ENCODE measurements at regions not wholly inside any gene's neighbourhood (a gene's known extent, or its start where the extent isn't known, plus 50 kb on each side); places are given as distances from the start of the nearest gene placed in this dataset.
"Not testable (repeated sequence)": the region's sequence is repeated elsewhere in the genome, so short reads cannot be mapped to it uniquely, and the experiment has no call there.

GRCh38 chrX:112259375-112259774, 176.8 kb upstream of the TRPC5 start:
- no peak for ATAC-seq
- no peaks in the 10 kb centered on the region for H3K9me3 Mint-ChIP-seq
- no peaks in the 10 kb centered on the region for H3K4me1 Mint-ChIP-seq
- no peak overlapping the region for H3K4me3 Mint-ChIP-seq
- no peaks in the 10 kb centered on the region for H3K36me3 Mint-ChIP-seq
- no peak overlapping the region for H3K27ac Mint-ChIP-seq
- no peak for DNase-seq (ENCODE audit: low spot score in 2 of 2)

DNA sequence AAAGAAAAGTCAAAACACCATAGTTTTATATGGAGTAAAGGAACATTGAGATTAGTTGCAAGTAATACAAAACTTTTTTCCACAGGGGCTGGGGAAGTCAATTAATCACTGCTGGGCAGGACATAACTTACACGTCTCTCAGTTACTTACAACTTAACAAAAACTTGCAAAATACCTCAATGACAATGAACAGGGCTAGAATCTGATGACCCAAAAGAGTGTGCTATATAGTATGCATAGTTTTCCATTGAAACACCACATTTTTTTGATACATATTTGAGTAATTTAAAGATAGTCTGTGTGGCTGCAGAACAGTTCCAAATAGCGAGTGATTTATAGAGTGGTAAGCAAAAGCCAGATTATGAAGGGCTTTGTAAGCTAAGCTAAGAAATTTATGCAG, 172.3 kb upstream of the TRPC5 start:
- no peak for ATAC-seq
- Mint-ChIP-seq H3K4me3 (no peak overlapping the region), H3K9me3 (peaks cover 5% of the 10 kb centered on the region), H3K4me1 (no peaks in the 10 kb centered on the region), H3K27ac (no peak overlapping the region), H3K36me3 (no peaks in the 10 kb centered on the region)
- no peak for DNase-seq (ENCODE audit: low spot score in 2 of 2)

GRCh38 chrX:112247714-112248113, 165.1 kb upstream of the TRPC5 start:
- Mint-ChIP-seq H3K4me3 (no peak overlapping the region), H3K4me1 (no peaks in the 10 kb centered on the region)

DNA sequence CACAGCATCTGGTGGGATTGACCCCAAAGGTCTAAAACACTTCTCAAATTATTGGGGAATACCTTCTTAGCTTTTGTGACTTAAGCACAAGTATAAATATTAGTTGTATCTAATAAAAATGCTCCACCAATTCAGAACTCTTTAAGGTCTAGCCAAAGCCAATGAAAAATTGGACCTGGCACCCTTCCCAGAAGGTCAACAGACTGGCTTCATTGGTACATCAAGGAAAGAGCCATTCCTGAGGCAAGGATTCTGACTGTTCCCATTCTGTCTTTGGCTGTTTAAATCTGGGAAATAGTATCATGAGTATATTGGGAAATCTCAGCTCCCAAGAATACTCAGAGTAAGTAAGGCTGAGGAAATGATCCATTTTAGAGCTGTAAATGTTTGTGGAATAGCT, 153.0 kb upstream of the TRPC5 start:
- no peak overlapping the region for H3K4me3 Mint-ChIP-seq
- no peak for DNase-seq (ENCODE audit: low spot score in 2 of 2)
- no peaks in the 10 kb centered on the region for H3K36me3 Mint-ChIP-seq
- no peaks in the 10 kb centered on the region for H3K4me1 Mint-ChIP-seq
- no peaks in the 10 kb centered on the region for H3K9me3 Mint-ChIP-seq
- no peak for ATAC-seq
- no peak overlapping the region for H3K27ac Mint-ChIP-seq

More at GRCh38 chrX:112247714-112248113, 165.1 kb upstream of the TRPC5 start:
- Mint-ChIP-seq H3K27ac (no peak overlapping the region), H3K9me3 (peaks cover 10% of the 10 kb centered on the region), H3K36me3 (no peaks in the 10 kb centered on the region)
- ATAC-seq (no peak), DNase-seq (ENCODE audit: low spot score in 2 of 2) (no peak)

- no peaks in the 10 kb centered on the region for H3K9me3 Mint-ChIP-seq
- ATAC-seq (no peak), DNase-seq (ENCODE audit: low spot score in 2 of 2) (no peak)
- H3K4me3 Mint-ChIP-seq: no peak overlapping the region
- no peaks in the 10 kb centered on the region for H3K4me1 Mint-ChIP-seq
- no peaks in the 10 kb centered on the region for H3K36me3 Mint-ChIP-seq
- no peak overlapping the region for H3K27ac Mint-ChIP-seq
These were observed 150.6 kb upstream of the TRPC5 start for GRCh38 chrX:112233164-112233563.

DNA sequence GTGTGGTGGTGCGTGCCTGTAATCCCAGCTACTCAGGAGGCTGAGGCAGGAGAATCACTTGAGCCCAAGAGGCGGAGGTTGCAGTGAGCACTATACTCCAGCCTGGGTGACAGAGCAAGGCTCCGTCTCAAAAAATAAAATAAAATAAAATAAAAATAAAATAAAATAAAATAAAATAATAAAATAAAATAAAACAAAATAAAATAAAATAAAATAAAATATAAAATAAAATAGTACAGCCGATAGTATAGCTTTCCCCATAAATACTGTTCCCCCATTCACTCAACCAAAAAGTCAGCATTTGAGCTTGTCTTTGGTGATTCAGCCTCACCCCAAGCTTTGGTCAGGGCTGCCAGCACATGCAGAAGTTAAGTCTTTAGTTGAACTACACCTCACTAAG, 144.2 kb upstream of the TRPC5 start:
- not testable (repeated sequence) for H3K36me3 Mint-ChIP-seq; H3K4me3 Mint-ChIP-seq; H3K9me3 Mint-ChIP-seq; ATAC-seq; H3K27ac Mint-ChIP-seq; DNase-seq (ENCODE audit: low spot score in 2 of 2); H3K4me1 Mint-ChIP-seq

GRCh38 chrX:112223391-112223790, 140.8 kb upstream of the TRPC5 start:
- peaks cover 3% of the 10 kb centered on the region for H3K9me3 Mint-ChIP-seq

GRCh38 chrX:112218388-112218787, 135.8 kb upstream of the TRPC5 start:
- H3K36me3 Mint-ChIP-seq: no peaks in the 10 kb centered on the region
- no peak for DNase-seq (ENCODE audit: low spot score in 2 of 2)

More at GRCh38 chrX:112223391-112223790, 140.8 kb upstream of the TRPC5 start:
- no peak overlapping the region for H3K4me3 Mint-ChIP-seq
- no peak overlapping the region for H3K27ac Mint-ChIP-seq
- ATAC-seq (no peak), DNase-seq (ENCODE audit: low spot score in 2 of 2) (no peak)
- no peaks in the 10 kb centered on the region for H3K36me3 Mint-ChIP-seq
- H3K4me1 Mint-ChIP-seq: no peaks in the 10 kb centered on the region

DNA sequence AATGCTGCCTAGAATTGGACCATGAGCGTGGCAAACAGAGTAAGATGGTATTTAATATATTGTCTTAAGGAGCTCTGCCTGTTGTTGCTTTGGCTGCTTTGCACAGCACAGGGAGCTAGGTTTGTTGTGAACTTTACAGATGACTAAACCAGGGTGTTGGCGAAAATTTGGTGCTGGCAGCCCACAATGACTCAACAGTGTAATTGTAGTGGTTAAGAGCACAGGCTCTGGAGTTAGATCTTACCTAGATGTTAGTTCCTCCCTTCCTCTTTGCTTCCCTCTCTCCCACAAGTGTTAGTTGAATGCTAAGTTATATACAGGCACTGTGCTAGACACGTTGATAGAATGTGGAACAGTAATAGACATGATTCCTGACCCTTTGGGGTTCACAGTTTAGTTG, 128.9 kb upstream of the TRPC5 start:
- no peaks in the 10 kb centered on the region for H3K9me3 Mint-ChIP-seq
- no peak overlapping the region for H3K4me3 Mint-ChIP-seq
- ATAC-seq: peak; percentile 55
- DNase-seq (ENCODE audit: low spot score in 2 of 2): no peak
- no peaks in the 10 kb centered on the region for H3K36me3 Mint-ChIP-seq
- H3K27ac Mint-ChIP-seq: no peak overlapping the region
- H3K4me1 Mint-ChIP-seq: no peaks in the 10 kb centered on the region

More at GRCh38 chrX:112218388-112218787, 135.8 kb upstream of the TRPC5 start:
- Mint-ChIP-seq H3K9me3 (peaks cover 3% of the 10 kb centered on the region), H3K27ac (no peak overlapping the region), H3K4me1 (no peaks in the 10 kb centered on the region), H3K4me3 (no peak overlapping the region)
- no peak for ATAC-seq

DNA sequence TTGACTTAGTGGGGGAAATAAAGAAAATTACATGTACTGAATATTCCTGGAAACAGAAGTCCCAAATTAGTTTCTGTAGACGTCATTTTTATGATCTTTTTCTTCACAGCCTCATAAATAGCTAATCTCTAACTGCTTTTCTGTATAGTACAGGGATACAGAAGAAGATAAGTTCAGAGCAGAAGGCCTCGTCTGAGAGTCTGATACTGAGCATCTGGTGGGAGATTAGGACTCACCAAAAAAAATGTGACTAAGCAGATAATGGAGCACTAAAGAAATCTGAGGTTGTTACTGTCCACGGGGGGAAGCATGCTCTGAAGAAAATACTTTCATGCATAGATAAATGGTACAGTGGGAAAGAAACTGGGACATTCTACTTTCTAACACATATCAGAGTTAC, 115.3 kb upstream of the TRPC5 start:
- DNase-seq (ENCODE audit: low spot score in 2 of 2): no peak
- no peak for ATAC-seq
- H3K4me1 Mint-ChIP-seq: no peaks in the 10 kb centered on the region
- H3K4me3 Mint-ChIP-seq: no peak overlapping the region
- H3K9me3 Mint-ChIP-seq: peaks cover 4% of the 10 kb centered on the region
- no peak overlapping the region for H3K27ac Mint-ChIP-seq
- H3K36me3 Mint-ChIP-seq: no peaks in the 10 kb centered on the region

DNA sequence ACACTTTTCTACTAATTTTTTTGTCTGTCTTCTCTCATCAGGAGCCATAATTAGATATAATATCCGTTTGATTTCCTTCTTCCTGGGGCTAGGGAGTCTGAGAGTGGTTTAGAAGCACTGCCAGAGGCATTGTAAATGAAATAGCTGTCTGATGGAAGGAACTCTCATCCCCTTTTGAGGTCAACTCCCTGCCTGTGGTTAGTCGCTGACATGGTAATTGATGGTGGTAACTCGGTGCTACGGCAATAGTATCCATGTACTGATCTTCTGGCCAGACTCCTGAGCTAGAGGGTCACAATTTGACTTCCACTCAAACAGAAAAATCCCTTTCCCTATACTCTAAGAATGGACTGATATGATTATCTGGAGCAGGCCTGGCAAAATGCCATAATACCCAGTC, 108.1 kb upstream of the TRPC5 start:
- Mint-ChIP-seq H3K4me3 (no peak overlapping the region), H3K4me1 (no peaks in the 10 kb centered on the region)
- ATAC-seq: no peak

DNA sequence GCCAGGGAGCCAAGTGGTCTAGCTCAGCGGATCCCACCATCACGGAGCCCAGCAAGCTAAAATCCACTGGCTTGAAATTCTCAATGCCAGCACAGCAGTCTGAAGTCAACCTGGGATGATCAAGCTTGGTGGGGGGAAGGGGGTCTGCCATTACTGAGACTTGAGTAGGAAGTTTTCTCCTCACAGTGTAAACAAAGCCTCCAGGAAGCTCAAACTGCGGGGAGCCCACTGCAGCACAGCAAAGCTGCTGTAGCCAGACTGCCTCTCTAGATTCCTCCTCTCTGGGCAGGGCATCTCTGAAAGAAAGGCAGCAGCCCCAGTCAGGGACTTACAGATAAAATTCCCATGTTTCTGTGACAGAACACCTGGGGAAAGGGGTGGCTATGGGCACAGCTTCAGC, 98.8 kb upstream of the TRPC5 start:
- not testable (repeated sequence) for H3K36me3 Mint-ChIP-seq; H3K27ac Mint-ChIP-seq; H3K4me1 Mint-ChIP-seq; H3K4me3 Mint-ChIP-seq; DNase-seq (ENCODE audit: low spot score in 2 of 2); H3K9me3 Mint-ChIP-seq; ATAC-seq

More for the DNA sequence above, 108.1 kb upstream of the TRPC5 start:
- no peak overlapping the region for H3K27ac Mint-ChIP-seq
- peaks cover 2% of the 10 kb centered on the region for H3K9me3 Mint-ChIP-seq
- H3K36me3 Mint-ChIP-seq: no peaks in the 10 kb centered on the region
- DNase-seq (ENCODE audit: low spot score in 2 of 2): no peak

GRCh38 chrX:112164420-112164819, 81.8 kb upstream of the TRPC5 start:
- H3K36me3 Mint-ChIP-seq: no peaks in the 10 kb centered on the region
- DNase-seq (ENCODE audit: low spot score in 2 of 2) (no peak), ATAC-seq (no peak)
- no peak overlapping the region for H3K4me3 Mint-ChIP-seq
- peaks cover 8% of the 10 kb centered on the region for H3K9me3 Mint-ChIP-seq
- no peak overlapping the region for H3K27ac Mint-ChIP-seq
- no peaks in the 10 kb centered on the region for H3K4me1 Mint-ChIP-seq

DNA sequence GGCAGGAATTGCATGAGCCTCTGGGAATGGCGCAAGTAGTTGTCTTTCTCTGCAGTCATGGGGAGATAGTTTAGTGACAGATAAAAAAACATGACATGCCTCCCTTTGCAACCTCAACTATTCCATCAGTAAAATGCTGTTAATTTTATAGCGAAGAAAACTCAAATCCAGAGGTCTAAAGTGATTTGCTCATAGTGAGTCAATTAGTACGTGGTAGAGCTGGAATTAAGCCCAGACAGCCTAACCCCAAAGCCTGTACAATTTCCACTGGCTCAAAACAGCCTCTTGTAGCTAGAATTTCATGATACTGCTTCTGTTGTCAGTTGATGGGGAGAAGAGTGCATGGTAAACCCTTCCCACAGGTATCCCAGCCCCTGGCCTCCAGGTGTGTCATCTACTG, 81.3 kb upstream of the TRPC5 start:
- no peak for ATAC-seq

DNA sequence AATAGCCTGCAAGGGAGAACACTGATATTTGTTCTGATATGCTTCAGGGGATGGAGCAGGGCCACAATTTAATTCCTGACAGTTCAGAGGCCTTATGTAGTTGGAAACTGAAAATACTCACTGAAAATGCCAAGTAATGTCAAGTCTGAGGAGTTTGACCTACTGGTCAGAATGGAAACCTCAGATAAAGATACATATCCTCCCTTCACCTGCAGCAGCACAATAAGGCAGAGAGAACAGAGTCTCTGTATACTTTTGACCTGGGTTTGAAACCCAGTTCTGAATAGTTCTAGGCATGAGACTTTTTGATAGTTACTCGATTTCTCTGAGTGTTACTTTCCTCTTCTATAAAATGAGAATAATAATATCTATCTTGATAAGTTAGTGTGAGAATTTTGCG, 65.8 kb upstream of the TRPC5 start:
- Mint-ChIP-seq H3K9me3 (no peaks in the 10 kb centered on the region), H3K36me3 (no peaks in the 10 kb centered on the region), H3K4me1 (no peaks in the 10 kb centered on the region), H3K27ac (no peak overlapping the region), H3K4me3 (no peak overlapping the region)
- no peak for ATAC-seq
- no peak for DNase-seq (ENCODE audit: low spot score in 2 of 2)

More for the DNA sequence above, 81.3 kb upstream of the TRPC5 start:
- H3K4me1 Mint-ChIP-seq: no peaks in the 10 kb centered on the region
- H3K36me3 Mint-ChIP-seq: no peaks in the 10 kb centered on the region
- DNase-seq (ENCODE audit: low spot score in 2 of 2): no peak
- H3K27ac Mint-ChIP-seq: no peak overlapping the region
- H3K4me3 Mint-ChIP-seq: no peak overlapping the region
- H3K9me3 Mint-ChIP-seq: peaks cover 8% of the 10 kb centered on the region

DNA sequence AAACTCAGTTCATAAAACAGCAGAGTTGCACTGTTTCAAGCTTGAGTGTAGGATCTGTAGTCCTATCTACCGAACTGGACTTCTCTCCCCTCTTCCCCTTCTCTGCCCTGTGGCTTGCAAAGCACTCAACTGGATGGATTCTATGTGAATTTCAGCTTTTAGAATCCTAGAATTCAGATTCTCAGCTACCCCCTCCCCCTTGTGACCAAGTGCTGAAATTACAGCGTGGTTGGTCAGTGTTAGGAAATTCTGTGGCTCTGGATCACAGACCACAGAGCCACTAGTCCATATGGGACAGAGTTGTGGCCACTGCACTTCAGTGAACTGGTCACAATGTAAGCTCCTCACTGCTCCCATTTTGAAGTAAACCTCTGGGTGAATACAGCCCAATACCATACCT, 64.6 kb upstream of the TRPC5 start:
- H3K9me3 Mint-ChIP-seq: no peaks in the 10 kb centered on the region
- no peaks in the 10 kb centered on the region for H3K4me1 Mint-ChIP-seq
- no peaks in the 10 kb centered on the region for H3K36me3 Mint-ChIP-seq
- ATAC-seq (no peak), DNase-seq (ENCODE audit: low spot score in 2 of 2) (no peak)
- no peak overlapping the region for H3K4me3 Mint-ChIP-seq
- H3K27ac Mint-ChIP-seq: no peak overlapping the region

- Mint-ChIP-seq H3K4me3 (no peak overlapping the region), H3K9me3 (no peaks in the 10 kb centered on the region), H3K36me3 (no peaks in the 10 kb centered on the region), H3K4me1 (no peaks in the 10 kb centered on the region), H3K27ac (no peak overlapping the region)
- ATAC-seq: no peak
- DNase-seq (ENCODE audit: low spot score in 2 of 2): no peak
These were observed 54.7 kb upstream of the TRPC5 start for GRCh38 chrX:112137276-112137675.

Data from stimulated activated effector memory CD8-positive, alpha-beta T cell treated with anti-CD3 and anti-CD28 coated beads, Interleukin-12 subunit alpha, Interleukin-12 subunit beta, amount 100 ng/mL, for 72 hours (primary cell).